IPS-15b (cell line): ENCODE measurements at regions not wholly inside any gene's neighbourhood (a gene's known extent, or its start where the extent isn't known, plus 50 kb on each side); places are given as distances from the start of the nearest gene placed in this dataset.
"Not testable (repeated sequence)": the region's sequence is repeated elsewhere in the genome, so short reads cannot be mapped to it uniquely, and the experiment has no call there.

ENCODE experiments used
- H3K27me3 ChIP-seq: one replicate; pipeline ENCODE4 v1.6.1; 2013; ENCODE audit warnings: low read length; ENCODE audit not compliant: control insufficient read depth, insufficient read depth
- H3K36me3 ChIP-seq: one replicate; pipeline ENCODE4 v1.6.1; 2013; ENCODE audit warnings: low read length; ENCODE audit not compliant: control insufficient read depth, insufficient read depth
- H3K4me1 ChIP-seq: one replicate; pipeline ENCODE4 v1.6.1; 2013; ENCODE audit warnings: mild to moderate bottlenecking, low read length; ENCODE audit not compliant: control insufficient read depth, insufficient read depth
- H3K4me3 ChIP-seq: one replicate; pipeline ENCODE4 v1.5.1; 2013; ENCODE audit warnings: low read depth, low read length
- H3K9ac ChIP-seq: one replicate; pipeline ENCODE4 v1.6.1; 2013; ENCODE audit warnings: low read depth, mild to moderate bottlenecking, low read length
- H3K9me3 ChIP-seq: one replicate; pipeline ENCODE4 v1.6.1; 2013; ENCODE audit warnings: mild to moderate bottlenecking, low read length; ENCODE audit not compliant: control insufficient read depth, insufficient read depth

DNA sequence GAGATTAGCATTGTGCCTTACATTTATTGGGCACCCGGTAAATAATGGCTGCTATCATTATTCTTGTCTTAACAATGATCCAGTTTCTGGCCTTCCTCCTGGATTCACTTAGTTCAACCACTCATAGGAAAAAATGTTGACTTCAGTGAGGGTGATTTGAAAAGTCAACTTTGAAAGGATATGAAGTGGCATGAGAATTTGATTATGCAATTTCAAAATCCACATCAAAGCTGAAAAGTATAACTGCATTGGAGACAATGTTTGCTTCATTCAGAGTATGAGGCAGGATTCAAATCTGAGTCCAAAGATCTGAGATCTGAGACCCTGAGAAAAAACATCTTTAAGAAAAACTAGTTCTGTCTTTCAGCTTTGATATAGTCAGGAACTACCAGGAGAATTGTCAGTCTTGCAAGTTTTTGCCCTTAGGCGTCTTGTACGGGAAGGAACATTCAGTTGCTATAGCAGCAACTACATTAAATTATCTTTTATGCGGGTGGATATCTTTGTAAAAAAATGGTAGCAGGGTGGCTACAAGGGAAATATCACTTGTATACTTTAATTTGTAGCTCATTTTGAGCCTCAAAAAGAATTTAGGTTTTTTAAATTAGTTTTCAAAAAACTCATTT is 587.5 kb upstream of the LCORL start:
- Histone ChIP-seq H3K4me1 (no peaks in the 10 kb centered on the region), H3K4me3 (no peak overlapping the region), H3K36me3 (no peaks in the 10 kb centered on the region), H3K9ac (no peak overlapping the region), H3K9me3 (no peaks in the 10 kb centered on the region), H3K27me3 (no peaks in the 10 kb centered on the region)

DNA sequence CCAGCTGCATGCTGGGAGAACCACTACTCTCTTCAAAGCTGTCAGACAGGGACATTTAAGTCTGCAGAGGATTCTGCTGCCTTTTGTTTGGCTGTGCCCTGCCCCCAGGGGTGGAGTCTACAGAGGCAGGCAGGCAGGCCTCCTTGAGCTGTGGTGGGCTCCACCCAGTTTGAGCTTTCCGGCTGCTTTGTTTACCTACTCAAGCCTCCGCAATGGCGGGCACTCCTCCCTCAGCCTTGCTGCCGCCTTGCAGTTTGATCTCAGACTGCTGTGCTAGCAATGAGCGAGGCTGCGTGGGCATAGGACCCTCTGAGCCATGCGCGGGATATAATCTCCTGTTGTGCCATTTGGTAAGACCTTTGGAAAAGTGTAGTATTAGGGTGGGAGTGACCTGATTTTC is 581.1 kb upstream of the LCORL start:
- not testable (repeated sequence) for H3K27me3 ChIP-seq, H3K4me3 ChIP-seq, H3K9ac ChIP-seq, H3K4me1 ChIP-seq, H3K9me3 ChIP-seq, H3K36me3 ChIP-seq

- no peaks in the 10 kb centered on the region for H3K9me3 ChIP-seq
- no peaks in the 10 kb centered on the region for H3K36me3 ChIP-seq
- no peak overlapping the region for H3K9ac ChIP-seq
- H3K4me1 ChIP-seq = no peaks in the 10 kb centered on the region
- H3K4me3 ChIP-seq = no peak overlapping the region
- H3K27me3 ChIP-seq = no peaks in the 10 kb centered on the region
Measured at GRCh38 chr4:18593297-18594002, 571.9 kb upstream of the LCORL start.

- H3K27me3 ChIP-seq = no peaks in the 10 kb centered on the region
- H3K4me3 ChIP-seq = no peak overlapping the region
- no peaks in the 10 kb centered on the region for H3K9me3 ChIP-seq
- H3K4me1 ChIP-seq = peaks cover 4% of the 10 kb centered on the region
- no peaks in the 10 kb centered on the region for H3K36me3 ChIP-seq
- no peak overlapping the region for H3K9ac ChIP-seq
Measured at GRCh38 chr4:18582841-18583240, 561.3 kb upstream of the LCORL start.

DNA sequence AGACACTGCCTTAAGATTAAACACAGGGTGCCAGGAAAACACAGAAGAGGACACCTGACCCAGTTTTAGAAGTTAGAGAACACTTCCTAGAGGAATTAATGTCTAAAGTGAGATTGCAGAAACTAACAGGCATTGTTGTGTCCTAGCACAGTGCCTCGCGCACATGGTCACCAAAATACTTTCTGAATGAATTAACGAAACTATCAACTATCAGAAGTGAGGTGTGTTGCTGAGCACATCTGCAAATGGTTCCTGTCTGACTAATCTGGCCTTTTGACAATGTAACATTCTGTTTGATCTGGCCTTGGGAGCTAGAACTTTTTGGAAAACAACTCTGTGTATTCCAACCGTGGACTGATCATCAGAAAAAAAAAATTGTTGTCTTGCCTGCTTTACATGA is 556.8 kb upstream of the LCORL start:
- Histone ChIP-seq H3K36me3 (no peaks in the 10 kb centered on the region), H3K4me3 (no peak overlapping the region), H3K27me3 (no peaks in the 10 kb centered on the region), H3K4me1 (peaks cover 4% of the 10 kb centered on the region), H3K9me3 (no peaks in the 10 kb centered on the region), H3K9ac (no peak overlapping the region)

DNA sequence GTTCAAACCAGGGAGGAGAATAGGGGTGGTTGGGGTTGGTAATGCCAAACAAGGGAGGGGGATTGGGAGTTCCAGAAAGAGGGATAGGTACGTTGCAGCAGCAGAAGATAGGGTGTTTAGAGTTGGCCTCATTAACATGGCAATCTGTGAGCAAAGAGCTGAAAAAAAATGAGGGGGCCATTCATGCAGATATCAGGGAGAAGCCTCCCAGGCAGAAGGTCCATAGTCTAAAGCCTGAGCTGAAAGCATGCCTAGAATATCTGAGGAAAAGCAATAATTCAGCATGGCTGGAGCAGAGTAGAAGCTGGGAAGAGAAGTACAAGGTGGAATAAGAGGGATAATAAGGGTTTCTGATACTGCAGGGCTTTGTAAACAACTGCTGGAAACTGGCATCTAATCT is 550.9 kb upstream of the LCORL start:
- Histone ChIP-seq H3K9ac (no peak overlapping the region), H3K4me3 (no peak overlapping the region), H3K27me3 (no peaks in the 10 kb centered on the region), H3K4me1 (no peaks in the 10 kb centered on the region), H3K9me3 (no peaks in the 10 kb centered on the region), H3K36me3 (no peaks in the 10 kb centered on the region)

GRCh38 chr4:18571301-18571761 is 549.8 kb upstream of the LCORL start:
- no peak overlapping the region for H3K9ac ChIP-seq
- H3K4me3 ChIP-seq = no peak overlapping the region
- H3K9me3 ChIP-seq = no peaks in the 10 kb centered on the region
- H3K27me3 ChIP-seq = no peaks in the 10 kb centered on the region
- H3K4me1 ChIP-seq = no peaks in the 10 kb centered on the region
- no peaks in the 10 kb centered on the region for H3K36me3 ChIP-seq

- Histone ChIP-seq H3K27me3 (no peaks in the 10 kb centered on the region), H3K9me3 (no peaks in the 10 kb centered on the region), H3K4me3 (no peak overlapping the region), H3K36me3 (no peaks in the 10 kb centered on the region), H3K4me1 (no peaks in the 10 kb centered on the region), H3K9ac (no peak overlapping the region)
Measured at GRCh38 chr4:18570370-18570769, 548.8 kb upstream of the LCORL start.

- Histone ChIP-seq H3K36me3 (no peaks in the 10 kb centered on the region), H3K9ac (no peak overlapping the region), H3K9me3 (no peaks in the 10 kb centered on the region), H3K4me3 (no peak overlapping the region), H3K4me1 (no peaks in the 10 kb centered on the region), H3K27me3 (no peaks in the 10 kb centered on the region)
Measured at GRCh38 chr4:18568600-18568999, 547.0 kb upstream of the LCORL start.

DNA sequence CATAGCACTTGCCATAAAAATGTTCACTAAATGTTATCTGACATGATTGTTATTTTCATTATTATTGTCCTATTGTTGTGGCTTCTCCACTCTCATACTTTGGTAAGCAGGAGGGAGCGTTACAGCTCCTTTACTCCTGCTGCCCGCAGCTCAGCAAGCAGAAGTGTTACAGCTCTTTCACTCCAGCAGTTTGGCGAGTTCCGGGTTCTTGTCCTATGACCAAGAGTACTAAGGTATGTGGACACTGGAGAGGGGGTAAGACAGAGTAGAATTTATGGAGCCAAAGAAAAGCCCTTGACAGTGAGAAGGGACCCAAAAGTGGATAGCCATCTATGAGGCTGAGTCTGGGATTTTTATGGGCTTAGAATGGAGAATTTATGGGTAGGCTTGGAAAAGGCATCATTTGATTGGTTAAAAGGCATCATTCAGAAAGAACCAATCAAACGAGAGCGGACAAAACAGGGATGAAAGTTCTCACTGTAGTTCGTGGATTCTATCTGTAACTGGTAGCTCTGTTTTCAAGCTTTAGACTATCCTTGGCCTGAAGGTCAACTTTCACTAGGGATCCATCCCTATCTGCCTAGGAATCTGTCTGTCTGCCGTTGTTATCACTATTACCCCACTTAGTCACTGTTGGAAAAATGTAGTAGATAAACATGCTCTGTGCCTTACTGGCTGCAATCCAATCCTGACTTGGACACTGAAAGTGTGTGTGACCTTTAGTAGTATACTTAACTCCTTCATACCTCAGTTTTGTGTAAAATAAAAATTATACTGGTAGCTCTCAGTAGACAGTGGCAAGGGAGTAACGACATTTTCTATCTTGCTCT is 545.6 kb upstream of the LCORL start:
- H3K9me3 ChIP-seq = no peaks in the 10 kb centered on the region
- H3K9ac ChIP-seq = no peak overlapping the region
- H3K4me3 ChIP-seq = no peak overlapping the region
- no peaks in the 10 kb centered on the region for H3K36me3 ChIP-seq
- H3K27me3 ChIP-seq = no peaks in the 10 kb centered on the region
- H3K4me1 ChIP-seq = no peaks in the 10 kb centered on the region

GRCh38 chr4:18559492-18559891 is 537.9 kb upstream of the LCORL start:
- Histone ChIP-seq H3K9ac (no peak overlapping the region), H3K4me1 (no peaks in the 10 kb centered on the region), H3K27me3 (no peaks in the 10 kb centered on the region), H3K36me3 (no peaks in the 10 kb centered on the region), H3K4me3 (no peak overlapping the region), H3K9me3 (no peaks in the 10 kb centered on the region)

GRCh38 chr4:18556402-18556801 is 534.8 kb upstream of the LCORL start:
- no peak overlapping the region for H3K9ac ChIP-seq
- H3K4me1 ChIP-seq = no peaks in the 10 kb centered on the region
- no peaks in the 10 kb centered on the region for H3K27me3 ChIP-seq
- H3K4me3 ChIP-seq = no peak overlapping the region
- no peaks in the 10 kb centered on the region for H3K9me3 ChIP-seq
- H3K36me3 ChIP-seq = no peaks in the 10 kb centered on the region
